Tibial nerve (tissue), 4 donors: ENCODE measurements at regions not wholly inside any gene's neighbourhood (a gene's known extent, or its start where the extent isn't known, plus 50 kb on each side); places are given as distances from the start of the nearest gene placed in this dataset.

Source experiments
- DNase-seq, 2 donors: peaks; one replicate each; pipeline ENCODE4 v3.0.0-alpha.2; 2019; ENCODE audit warnings: low spot score in 2 of 2
- H3K27ac ChIP-seq, 4 donors: fragments of 200-600 bp; sonication (generic) in 3 of 4; one replicate each; pipeline ENCODE4 v1.5.1; 2017 to 2019; ENCODE audit warnings: mild to moderate bottlenecking in 1 of 4
- H3K27me3 ChIP-seq, 2 donors: fragments of 200-600 bp; sonication (generic) in 1 of 2; one replicate each; pipeline versions ENCODE4 v1.5.1 to v1.6.0; 2017 to 2019
- H3K36me3 ChIP-seq, 3 donors: fragments of 200-600 bp; sonication (generic); one replicate each; pipeline ENCODE4 v1.5.1; 2018 to 2019
- H3K4me1 ChIP-seq, 4 donors: fragments of 200-600 bp; sonication (generic) in 3 of 4; one replicate each; pipeline ENCODE4 v1.5.1; 2017 to 2019
- H3K4me3 ChIP-seq, 4 donors: fragments of 200-600 bp; sonication (generic) in 3 of 4; one replicate each; pipeline ENCODE4 v1.5.1; 2017 to 2019; ENCODE audit warnings: mild to moderate bottlenecking in 1 of 4, moderate library complexity in 1 of 4
- H3K9me3 ChIP-seq, 4 donors: fragments of 200-600 bp; sonication (generic) in 3 of 4; one replicate each; pipeline ENCODE4 v1.5.1; 2017 to 2019
- EP300 ChIP-seq, 2 donors: sonication (generic); formaldehyde crosslinking; IDR thresholded peaks; one replicate each; pipeline ENCODE4 v1.6.1; 2017; ENCODE audit warnings: antibody characterized with exemption in 2 of 2, mild to moderate bottlenecking in 1 of 2
- POLR2A ChIP-seq, 2 donors: fragments of 450-650 bp; IDR thresholded peaks; one replicate each; pipeline ENCODE4 v1.6.1; 2017; ENCODE audit warnings: antibody characterized with exemption in 2 of 2, mild to moderate bottlenecking in 2 of 2, moderate library complexity in 2 of 2
- WGBS, 2 donors: methylation state at CpG; one replicate each; pipeline ENCODE4 v1.1.5; 2018; 5-methylcytosine and 5-hydroxymethylcytosine counted together
- TF ChIP-seq, protein P1 (sequence below), 5 experiments: fragments of 200-600 bp in 3 of 5; fragments of 450-650 bp in 2 of 5; sonication (generic) in 3 of 5; IDR thresholded peaks; one replicate each; pipeline ENCODE4 v1.5.1; 2016 to 2019; ENCODE audit warnings: antibody characterized with exemption in 5 of 5, mild to moderate bottlenecking in 3 of 5, moderate library complexity in 2 of 5

DNA sequence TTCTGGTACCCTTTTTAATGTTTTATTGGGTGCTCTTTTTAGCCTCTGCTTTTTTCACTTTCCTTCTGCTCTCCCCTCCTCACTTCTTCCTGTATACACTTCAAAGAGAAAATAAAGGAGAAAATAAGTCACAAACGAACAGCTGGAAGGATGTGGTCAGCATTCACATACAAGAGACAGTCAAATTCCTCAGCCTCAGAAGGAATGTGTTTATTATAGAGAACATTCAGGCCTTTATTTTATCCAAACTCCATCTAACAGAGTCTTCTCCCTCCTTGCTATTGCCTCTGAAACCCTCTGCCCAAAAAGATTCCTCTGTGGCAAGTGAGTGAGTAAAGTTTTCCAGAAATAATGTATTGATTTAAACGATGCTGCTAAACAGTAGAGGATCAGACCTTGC, 490.4 kb downstream of the FRK start:
- H3K27ac ChIP-seq = no peak overlapping the region
- H3K4me1 ChIP-seq = no peaks in the 10 kb centered on the region
- peaks cover 0 to 9% (median 0%) of the 10 kb centered on the region in 4 donors for H3K9me3 ChIP-seq
- WGBS, 2 donors = 16 to 25% methylated on average over 2 of the region's 2 CpGs
- DNase-seq = no peak
- H3K36me3 ChIP-seq = no peaks in the 10 kb centered on the region
- no peak overlapping the region for H3K4me3 ChIP-seq
- H3K27me3 ChIP-seq = no peaks in the 10 kb centered on the region
- TF ChIP-seq, protein P1, sequence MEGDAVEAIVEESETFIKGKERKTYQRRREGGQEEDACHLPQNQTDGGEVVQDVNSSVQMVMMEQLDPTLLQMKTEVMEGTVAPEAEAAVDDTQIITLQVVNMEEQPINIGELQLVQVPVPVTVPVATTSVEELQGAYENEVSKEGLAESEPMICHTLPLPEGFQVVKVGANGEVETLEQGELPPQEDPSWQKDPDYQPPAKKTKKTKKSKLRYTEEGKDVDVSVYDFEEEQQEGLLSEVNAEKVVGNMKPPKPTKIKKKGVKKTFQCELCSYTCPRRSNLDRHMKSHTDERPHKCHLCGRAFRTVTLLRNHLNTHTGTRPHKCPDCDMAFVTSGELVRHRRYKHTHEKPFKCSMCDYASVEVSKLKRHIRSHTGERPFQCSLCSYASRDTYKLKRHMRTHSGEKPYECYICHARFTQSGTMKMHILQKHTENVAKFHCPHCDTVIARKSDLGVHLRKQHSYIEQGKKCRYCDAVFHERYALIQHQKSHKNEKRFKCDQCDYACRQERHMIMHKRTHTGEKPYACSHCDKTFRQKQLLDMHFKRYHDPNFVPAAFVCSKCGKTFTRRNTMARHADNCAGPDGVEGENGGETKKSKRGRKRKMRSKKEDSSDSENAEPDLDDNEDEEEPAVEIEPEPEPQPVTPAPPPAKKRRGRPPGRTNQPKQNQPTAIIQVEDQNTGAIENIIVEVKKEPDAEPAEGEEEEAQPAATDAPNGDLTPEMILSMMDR (IDR thresholded peaks at IDR 0.05) = no peak
- TF ChIP-seq POLR2A (IDR thresholded peaks at IDR 0.05) (no peak), EP300 (IDR thresholded peaks at IDR 0.05) (no peak)

DNA sequence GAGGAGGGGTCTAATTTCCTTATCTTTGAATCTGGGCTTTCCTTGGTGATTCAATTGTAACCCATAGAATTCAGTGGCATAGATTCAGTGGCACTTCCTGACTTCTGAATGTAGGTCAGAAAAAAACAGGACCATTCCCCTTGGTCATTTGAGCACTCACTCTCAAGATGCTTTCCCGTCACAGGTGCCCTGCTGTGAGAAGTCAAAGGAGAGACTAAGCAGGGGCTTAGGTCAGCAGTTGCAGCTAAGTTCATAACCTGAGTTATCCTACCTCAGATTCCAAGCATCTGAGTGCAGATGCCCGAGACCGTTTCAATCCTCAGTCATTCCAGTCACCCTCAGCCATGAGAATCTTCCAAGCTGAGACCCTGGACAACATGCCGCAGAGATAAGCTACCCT, 506.6 kb downstream of the FRK start:
- TF ChIP-seq, protein P1 (IDR thresholded peaks at IDR 0.05) = no peak
- TF ChIP-seq EP300 (IDR thresholded peaks at IDR 0.05) = no peak
- TF ChIP-seq POLR2A (IDR thresholded peaks at IDR 0.05) = no peak
- H3K9me3 ChIP-seq = no peaks in the 10 kb centered on the region
- no peaks in the 10 kb centered on the region for H3K36me3 ChIP-seq
- H3K27me3 ChIP-seq = no peaks in the 10 kb centered on the region
- no peaks in the 10 kb centered on the region for H3K4me1 ChIP-seq
- 71 to 94% methylated on average over 4 of the region's 4 CpGs for WGBS, 2 donors
- DNase-seq = no peak
- H3K27ac ChIP-seq = no peak overlapping the region
- no peak overlapping the region for H3K4me3 ChIP-seq

DNA sequence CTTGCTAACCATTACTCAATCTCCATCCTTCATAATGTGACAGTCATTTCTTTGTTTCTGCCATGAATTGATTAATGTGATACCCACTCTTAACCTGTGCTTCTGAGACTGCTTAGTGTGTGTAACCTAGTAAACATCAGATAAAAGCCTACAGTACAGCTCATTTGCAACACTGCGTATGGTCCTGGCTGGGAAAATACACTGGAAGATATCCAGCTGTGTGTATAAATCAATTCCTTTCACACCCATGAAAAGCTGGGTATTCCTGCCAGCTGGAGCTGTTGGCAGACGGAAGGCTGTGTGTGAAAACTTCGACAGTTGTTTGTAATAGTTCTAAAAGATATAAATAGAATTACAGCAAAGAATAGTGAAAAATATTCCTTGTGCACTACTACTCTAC, 509.2 kb downstream of the FRK start:
- no peak overlapping the region for H3K27ac ChIP-seq
- no peaks in the 10 kb centered on the region for H3K27me3 ChIP-seq
- DNase-seq = no peak
- TF ChIP-seq POLR2A (IDR thresholded peaks at IDR 0.05) (no peak), EP300 (IDR thresholded peaks at IDR 0.05) (no peak)
- TF ChIP-seq, protein P1 (IDR thresholded peaks at IDR 0.05) = no peak
- no peaks in the 10 kb centered on the region for H3K4me1 ChIP-seq
- 11 to 14% methylated on average over 3 of the region's 3 CpGs for WGBS, 2 donors
- no peak overlapping the region for H3K4me3 ChIP-seq
- H3K9me3 ChIP-seq = no peaks in the 10 kb centered on the region
- H3K36me3 ChIP-seq = no peaks in the 10 kb centered on the region

DNA sequence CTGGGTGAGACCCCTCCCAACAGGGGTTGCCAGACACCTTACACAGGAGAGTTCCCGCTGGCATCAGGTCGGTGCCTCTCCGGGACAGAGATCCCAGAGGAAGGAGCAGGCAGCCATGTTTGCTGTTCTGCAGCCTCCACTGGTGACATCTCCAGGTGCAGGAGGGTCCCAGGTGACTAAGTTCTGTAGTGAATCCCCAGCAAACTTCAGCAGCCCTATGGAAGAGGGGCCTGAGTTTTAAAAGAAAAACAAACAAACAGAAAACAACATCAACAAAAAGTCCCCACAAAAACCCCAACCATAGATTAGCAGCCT, 515.1 kb downstream of the FRK start:
- WGBS, 2 donors = 77 to 79% methylated on average over 3 of the region's 3 CpGs
- Histone ChIP-seq H3K27ac (no peak overlapping the region), H3K36me3 (no peaks in the 10 kb centered on the region), H3K9me3 (peaks cover 0 to 10% (median 0%) of the 10 kb centered on the region in 4 donors), H3K4me1 (no peaks in the 10 kb centered on the region), H3K27me3 (no peaks in the 10 kb centered on the region), H3K4me3 (no peak overlapping the region)
- TF ChIP-seq, protein P1 (IDR thresholded peaks at IDR 0.05) = no peak
- no peak for TF ChIP-seq EP300 (IDR thresholded peaks at IDR 0.05)
- TF ChIP-seq POLR2A (IDR thresholded peaks at IDR 0.05) = no peak
- no peak for DNase-seq

DNA sequence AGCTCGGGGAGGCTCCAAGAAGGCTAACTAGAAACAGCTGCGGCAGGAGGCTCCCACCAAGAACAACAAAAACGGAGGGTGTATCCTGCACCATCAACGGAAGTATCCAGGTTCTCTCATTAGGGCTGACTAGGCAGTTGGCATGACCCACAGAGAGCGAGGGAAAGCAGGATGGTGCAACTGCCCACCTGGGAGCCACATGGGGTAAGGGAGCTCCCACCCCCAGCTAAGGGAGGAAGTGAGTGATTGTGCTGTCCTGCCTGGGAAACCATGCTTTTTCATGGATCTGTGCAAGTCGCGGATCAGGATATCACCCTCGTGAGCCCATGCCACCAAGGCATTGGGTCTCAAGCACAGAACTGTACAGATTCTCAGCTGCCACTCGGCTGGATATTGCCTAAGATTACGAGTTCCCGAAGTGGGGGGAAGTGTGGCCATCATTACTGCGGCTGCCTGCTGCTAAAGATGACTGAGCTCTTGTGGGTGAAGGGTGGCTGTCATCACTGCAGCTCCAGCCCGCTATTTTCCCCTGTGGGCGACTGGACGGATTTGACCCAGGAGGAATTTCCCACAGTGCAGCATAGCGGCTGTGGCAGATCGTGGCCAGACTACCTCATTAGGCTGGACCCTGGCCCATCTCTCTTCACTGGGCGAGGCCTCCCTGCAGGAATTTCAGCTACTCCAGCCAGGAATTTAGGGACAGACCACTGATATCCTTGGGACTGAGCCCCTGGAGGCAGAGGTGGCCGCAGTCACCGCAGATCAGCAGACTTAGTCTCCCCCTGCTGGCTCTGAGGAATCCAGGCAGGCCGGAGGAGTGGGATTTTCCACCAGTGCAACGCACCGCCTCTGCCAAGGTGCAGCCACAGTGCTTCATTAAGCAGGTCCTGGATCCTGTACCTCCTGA, 515.7 kb downstream of the FRK start:
- no peaks in the 10 kb centered on the region for H3K27me3 ChIP-seq
- no peaks in the 10 kb centered on the region for H3K4me1 ChIP-seq
- DNase-seq = no peak
- no peak overlapping the region for H3K4me3 ChIP-seq
- WGBS, 2 donors = 79 to 82% methylated on average over 13 to 21 of the region's 23 CpGs
- no peak for TF ChIP-seq EP300 (IDR thresholded peaks at IDR 0.05)
- H3K27ac ChIP-seq = no peak overlapping the region
- H3K36me3 ChIP-seq = no peaks in the 10 kb centered on the region
- H3K9me3 ChIP-seq = peaks cover 0 to 10% (median 0%) of the 10 kb centered on the region in 4 donors
